Amniotic epithelial cell (primary cell): ENCODE measurements at regions not wholly inside any gene's neighbourhood (a gene's known extent, or its start where the extent isn't known, plus 50 kb on each side); places are given as distances from the start of the nearest gene placed in this dataset.

ENCODE experiments used
- DNase-seq: peaks from one replicate; pipeline ENCODE4 v3.0.0-alpha.2; 2010; ENCODE audit warnings: low read depth

- no peak for DNase-seq
These were observed 111.0 kb upstream of the DOK5 start for GRCh38 chr20:54364365-54364764.

DNA sequence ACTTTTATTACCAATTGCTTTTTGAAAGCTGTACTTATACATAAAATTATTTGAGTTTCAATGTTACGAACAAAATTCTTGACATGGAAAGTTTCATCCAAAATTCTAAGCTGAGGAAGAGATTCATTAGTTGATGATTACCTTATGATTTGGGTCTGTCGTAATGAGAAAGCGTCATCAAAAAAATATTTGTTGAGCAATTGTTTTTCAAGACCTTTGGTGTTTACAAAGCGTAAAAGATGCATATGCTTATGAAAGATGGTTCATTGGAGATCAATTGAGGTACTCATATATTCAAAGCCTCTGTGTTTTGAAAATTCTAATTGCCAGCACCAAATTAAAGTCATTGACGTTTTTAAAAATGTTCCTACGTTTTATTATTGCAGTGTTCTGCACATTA is 110.5 kb upstream of the DOK5 start:
- DNase-seq = no peak

DNA sequence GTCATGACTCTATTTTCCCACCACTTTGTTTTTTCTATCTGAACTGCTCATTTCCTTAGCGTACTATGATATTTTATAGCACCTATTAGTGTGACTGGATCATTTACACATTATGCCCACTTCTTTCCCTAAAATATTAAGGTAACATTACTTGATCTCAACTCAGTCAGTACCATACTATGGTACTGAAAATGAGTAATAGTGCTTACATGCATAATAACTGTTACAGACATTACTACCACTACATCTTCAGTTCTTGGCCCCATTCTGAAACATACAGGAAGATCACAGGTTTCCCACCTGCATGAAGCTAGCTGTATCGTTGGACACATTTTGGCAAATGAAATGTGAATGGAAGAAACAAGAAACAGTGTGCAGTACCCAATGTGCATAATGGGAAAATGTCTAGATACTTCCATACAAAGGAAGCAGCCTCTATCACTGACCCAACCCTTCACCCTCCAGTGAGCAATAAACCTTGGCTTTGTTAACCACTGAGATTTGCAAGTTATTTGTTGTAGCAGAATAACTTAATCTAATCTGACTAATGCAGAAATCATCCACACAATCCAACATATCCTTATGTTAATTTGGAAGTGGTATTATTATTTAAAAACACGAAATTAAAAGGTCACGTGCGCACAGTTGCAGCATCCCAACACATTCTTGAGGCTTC is 108.6 kb upstream of the DOK5 start:
- no peak for DNase-seq

DNA sequence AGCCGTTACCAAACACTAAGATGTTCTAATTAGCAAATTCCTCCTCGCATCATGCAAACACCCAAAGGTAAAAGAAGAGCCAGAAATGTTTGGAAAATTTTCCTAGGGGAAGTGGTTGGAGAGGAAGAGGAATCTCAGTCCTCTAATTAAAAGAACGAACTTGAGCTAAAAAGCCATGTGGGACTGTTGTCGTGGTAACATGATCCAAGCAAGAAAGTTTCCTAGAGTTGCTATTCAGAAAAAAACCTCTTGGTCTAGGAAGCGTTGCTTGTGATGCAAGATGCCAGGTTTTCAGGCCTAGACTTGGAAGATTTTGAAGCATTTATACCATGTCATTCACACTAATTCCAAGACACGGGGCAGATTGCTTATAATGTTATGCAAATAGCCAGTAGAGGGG is 106.8 kb upstream of the DOK5 start:
- no peak for DNase-seq

- no peak for DNase-seq
These were observed 103.1 kb upstream of the DOK5 start for GRCh38 chr20:54372313-54372712.

GRCh38 chr20:54377992-54378773 is 97.2 kb upstream of the DOK5 start:
- no peak for DNase-seq

DNA sequence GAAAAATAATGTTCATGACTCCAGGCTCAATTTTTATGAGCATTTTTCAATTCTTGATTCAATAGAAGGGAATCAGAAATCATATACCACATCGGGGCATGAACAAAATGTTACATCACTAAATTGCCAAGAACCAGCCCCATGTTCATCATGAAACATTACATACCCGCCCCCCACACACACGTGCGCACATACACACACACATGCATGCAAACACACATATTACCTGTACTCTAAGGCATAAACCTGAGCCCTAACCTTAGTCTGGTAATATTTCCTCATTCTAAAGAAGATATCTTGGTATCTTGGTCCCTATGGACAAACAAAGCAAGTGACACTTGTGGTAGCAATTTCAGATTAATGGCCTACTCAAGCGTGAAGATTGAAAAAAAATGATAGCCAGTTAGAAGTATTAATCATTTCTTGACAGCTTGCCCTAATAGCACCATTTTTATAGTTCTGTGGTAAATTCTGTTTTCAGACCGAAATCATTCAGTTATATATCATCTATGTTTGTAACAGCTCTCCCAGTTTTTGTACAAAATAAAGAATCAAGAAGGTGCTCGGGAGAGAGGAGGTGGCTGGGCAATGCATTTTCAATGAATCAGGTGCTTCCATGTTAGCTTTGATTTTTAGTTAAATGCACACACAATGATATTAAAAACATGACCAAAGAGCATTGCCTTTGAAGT is 95.4 kb upstream of the DOK5 start:
- DNase-seq = no peak

GRCh38 chr20:54382419-54382818 is 93.0 kb upstream of the DOK5 start:
- no peak for DNase-seq

DNA sequence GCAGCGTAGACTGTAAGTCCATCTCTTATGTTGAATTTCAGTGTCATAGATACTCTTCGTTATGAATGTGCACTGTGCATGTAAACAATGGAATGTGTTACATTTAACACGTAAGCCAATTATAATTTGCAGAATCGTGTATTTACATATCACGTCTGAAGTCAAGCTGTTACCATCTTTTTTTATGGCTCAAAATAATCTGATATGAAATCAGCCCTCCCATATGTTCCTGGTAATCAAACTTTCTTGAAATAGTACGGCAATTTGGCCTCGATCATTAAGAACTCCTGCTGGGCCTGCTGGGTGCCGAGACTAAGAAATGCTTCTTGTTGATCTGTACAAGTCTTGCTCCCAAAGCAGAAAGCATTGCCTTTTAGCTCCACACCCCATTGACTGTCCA is 89.6 kb upstream of the DOK5 start:
- DNase-seq = no peak

GRCh38 chr20:54389596-54390280 is 85.7 kb upstream of the DOK5 start:
- DNase-seq = no peak

DNA sequence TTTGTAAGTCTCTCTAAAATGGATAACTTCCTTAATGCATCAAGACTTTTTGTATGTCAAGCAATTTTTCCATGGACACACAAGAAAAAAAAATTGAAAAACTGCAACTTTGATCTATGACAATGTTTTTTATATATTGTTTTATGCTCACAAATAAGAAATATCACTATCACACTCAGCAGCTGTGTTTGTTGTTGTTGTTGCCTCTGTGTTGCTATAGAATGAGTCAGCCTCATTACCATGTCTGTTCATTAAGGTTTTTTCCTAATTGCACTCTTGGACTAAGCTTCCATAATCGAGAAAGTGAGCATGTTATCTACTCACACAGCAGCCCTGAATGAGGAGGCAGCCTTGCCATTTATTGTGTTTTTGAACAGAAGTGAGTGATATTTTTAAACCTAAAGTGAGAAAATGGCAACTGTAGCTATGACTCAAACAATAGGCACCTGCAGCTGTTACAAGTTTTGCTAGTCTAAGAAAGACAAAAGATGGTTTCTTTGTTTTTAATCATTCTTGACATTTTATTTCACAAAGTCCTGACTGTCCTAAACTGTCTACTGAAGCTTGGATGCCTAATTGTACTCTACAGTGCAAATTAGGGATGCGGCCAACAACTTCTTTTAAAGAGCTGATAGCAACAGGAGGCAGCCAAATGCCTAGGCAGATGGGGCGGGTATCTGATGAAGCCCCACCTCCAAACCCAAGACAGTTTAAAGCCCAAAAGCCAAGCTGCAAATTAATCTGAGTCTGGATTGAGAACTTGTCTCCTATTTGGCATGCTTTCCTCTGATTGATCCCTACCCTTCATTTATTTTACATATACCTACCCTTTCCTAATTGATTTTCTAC is 77.9 kb upstream of the DOK5 start:
- no peak for DNase-seq

DNA sequence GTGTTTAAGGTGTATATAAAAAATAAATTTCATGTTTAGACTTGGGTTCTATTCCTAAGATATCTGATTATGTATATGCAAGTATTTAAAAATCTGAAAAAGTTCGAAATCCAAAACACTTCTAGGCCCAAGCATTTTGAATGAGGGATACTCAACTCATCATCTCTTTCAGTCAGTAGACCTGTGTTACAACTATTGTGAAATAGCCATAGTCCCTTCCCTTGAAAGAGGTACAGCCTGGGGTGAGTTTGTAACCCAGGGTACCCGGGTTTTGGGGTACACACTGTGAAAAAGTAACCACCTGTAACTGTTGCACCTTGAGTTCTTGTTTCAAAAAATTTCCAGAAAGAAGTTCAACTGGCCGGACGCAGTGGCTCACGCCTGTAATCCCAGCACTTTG is 76.6 kb upstream of the DOK5 start:
- no peak for DNase-seq

DNA sequence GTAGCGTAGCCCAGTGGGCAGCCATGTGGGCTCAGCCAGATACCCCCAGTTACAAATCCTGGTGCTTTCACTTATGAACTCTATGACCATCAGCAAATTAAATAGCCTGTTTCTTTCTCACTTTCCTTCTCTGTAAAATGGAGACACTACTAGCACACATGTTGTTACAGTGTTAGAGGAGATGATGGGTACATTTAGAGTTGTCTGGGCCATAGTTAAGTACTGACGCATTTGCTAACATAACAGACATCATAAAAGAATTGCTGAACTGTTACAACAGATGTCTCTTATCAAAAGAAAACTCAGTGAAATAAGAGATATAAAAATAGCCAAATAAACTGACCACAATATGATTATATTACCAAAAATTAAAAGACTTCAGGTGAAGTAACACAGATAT is 69.9 kb upstream of the DOK5 start:
- DNase-seq = no peak

DNA sequence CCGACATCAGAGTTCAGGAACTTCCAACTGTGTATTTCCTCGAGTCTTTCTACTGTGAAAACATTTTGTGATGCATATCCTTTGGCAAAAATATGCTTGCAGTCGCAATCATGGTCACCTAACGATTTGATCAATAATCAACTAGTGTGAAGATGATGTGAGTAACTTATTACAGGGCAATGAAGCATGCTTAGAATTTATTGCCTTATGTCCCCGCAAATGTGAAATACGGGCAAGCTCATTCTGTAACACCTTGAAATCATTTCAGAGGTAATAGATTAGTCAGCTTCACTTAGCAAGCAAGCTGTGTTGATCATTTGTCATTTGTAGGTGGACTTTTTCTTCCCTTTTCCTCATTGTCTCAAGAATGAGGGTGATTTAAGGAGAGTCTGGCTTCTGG is 67.9 kb upstream of the DOK5 start:
- DNase-seq = no peak

DNA sequence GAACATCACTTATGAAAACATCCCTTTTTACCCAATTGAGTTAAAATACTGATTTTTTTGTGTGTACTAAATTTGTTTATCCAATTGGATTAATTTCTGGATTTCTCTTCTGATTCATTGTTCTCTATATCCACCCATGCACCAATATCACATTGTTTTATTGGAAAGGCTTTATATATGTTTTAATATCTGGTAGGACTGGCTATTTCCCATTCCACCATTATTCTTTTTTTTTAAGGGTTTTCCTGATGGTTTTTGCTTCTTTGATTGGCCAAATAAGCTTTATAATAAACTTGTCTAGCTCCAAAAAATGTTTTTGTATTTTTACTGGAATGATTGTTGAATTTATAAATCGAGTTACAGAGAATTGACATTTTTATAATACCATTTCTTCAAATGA is 59.4 kb upstream of the DOK5 start:
- DNase-seq = no peak

DNA sequence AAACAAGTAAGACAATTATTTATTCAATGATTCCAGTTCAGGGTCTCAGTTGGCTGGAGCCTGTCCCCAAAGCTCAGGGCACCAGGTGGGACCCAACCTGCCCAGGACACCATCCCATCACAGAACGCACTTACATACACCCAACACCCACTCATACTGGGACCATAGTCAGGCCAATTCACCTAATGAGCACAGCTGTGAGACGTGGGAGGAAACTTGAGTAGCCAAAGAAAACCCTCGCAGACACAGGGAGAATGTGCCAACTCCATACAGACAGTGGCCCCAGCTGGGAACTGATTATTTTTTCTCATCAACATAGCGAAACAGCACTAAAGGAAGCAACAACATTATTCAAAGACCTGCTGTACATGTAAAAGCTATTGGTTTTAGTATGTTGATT is 58.6 kb upstream of the DOK5 start:
- DNase-seq = no peak

GRCh38 chr20:54419531-54419930 is 55.9 kb upstream of the DOK5 start:
- no peak for DNase-seq
